HepG2 (cell line): ENCODE measurements at regions not wholly inside any gene's neighbourhood (a gene's known extent, or its start where the extent isn't known, plus 50 kb on each side); places are given as distances from the start of the nearest gene placed in this dataset.

Experiments
- CHD2 ChIP-seq: IDR thresholded peaks from 2 replicates; pipeline ENCODE4 v1.6.1; 2011; ENCODE audit warnings: low read depth, low read length, improper control_type of control experiment
- CTCF ChIP-seq: sonication (generic); formaldehyde crosslinking; IDR thresholded peaks from 2 replicates; pipeline ENCODE4 v1.5.0; 2020; ENCODE audit warnings: mild to moderate bottlenecking, missing genetic modification reagents, moderate library complexity
- HNRNPK ChIP-seq: fragments of 200-400 bp; formaldehyde crosslinking; IDR thresholded peaks from 2 replicates; pipeline ENCODE4 v1.6.1; 2018; ENCODE audit warnings: low read length, low read depth, moderate library complexity, mild to moderate bottlenecking; ENCODE audit not compliant: poor library complexity, severe bottlenecking
- POLR2A ChIP-seq, 2 experiments: IDR thresholded peaks; 2 replicates each; pipeline ENCODE4 v1.6.1; 2011; ENCODE audit warnings: low read depth in 2 of 2, low read length in 2 of 2, mild to moderate bottlenecking in 1 of 2, moderate library complexity in 1 of 2; ENCODE audit not compliant: insufficient read depth in 1 of 2
- PREB ChIP-seq: sonication (generic); formaldehyde crosslinking; IDR thresholded peaks from 2 replicates; pipeline ENCODE4 v1.4.0; 2020; ENCODE audit warnings: missing genetic modification reagents
- SRF ChIP-seq: IDR thresholded peaks from 2 replicates; pipeline ENCODE4 v1.6.1; 2011; ENCODE audit warnings: mild to moderate bottlenecking, low read depth, low read length, moderate library complexity
- TOPORS ChIP-seq: sonication (generic); formaldehyde crosslinking; IDR thresholded peaks from 2 replicates; pipeline ENCODE4 v1.8.0; 2023; ENCODE audit warnings: mild to moderate bottlenecking, missing genetic modification reagents
- ZNF121 ChIP-seq: sonication (generic); formaldehyde crosslinking; IDR thresholded peaks from 2 replicates; pipeline ENCODE4 v1.5.0; 2020; ENCODE audit warnings: mild to moderate bottlenecking, missing genetic modification reagents
- ZNF382 ChIP-seq: sonication (generic); formaldehyde crosslinking; IDR thresholded peaks from 2 replicates; pipeline ENCODE4 v1.5.0; 2020; ENCODE audit warnings: missing genetic modification reagents, mild to moderate bottlenecking, borderline replicate concordance

GRCh38 chr1:162952956-162953355, 92.0 kb upstream of the CCDC190 start:
- TF ChIP-seq CHD2 (no peak), ZNF382 (CRISPR knock-in tag) (no peak), POLR2A (IDR thresholded peaks at IDR 0.05; ENCODE audit: insufficient read depth in 1 of 2, low read depth in 2 of 2, low read length in 2 of 2) (no peak), SRF (no peak), CTCF (no peak), ZNF121 (no peak), PREB (CRISPR knock-in tag) (no peak), HNRNPK (no peak), TOPORS (CRISPR knock-in tag) (no peak)
